HEK293 (cell line): ENCODE measurements at regions not wholly inside any gene's neighbourhood (a gene's known extent, or its start where the extent isn't known, plus 50 kb on each side); places are given as distances from the start of the nearest gene placed in this dataset.

Experiments used
- ATF2 ChIP-seq: fragments of 450-650 bp; formaldehyde crosslinking; IDR thresholded peaks from 2 replicates; pipeline ENCODE4 v1.5.1; 2016; ENCODE audit warnings: missing biosample characterization, missing genetic modification characterization, low read depth
- KLF17 ChIP-seq: fragments of 450-650 bp; formaldehyde crosslinking; IDR thresholded peaks from 2 replicates; pipeline ENCODE4 v1.5.1; 2016; ENCODE audit warnings: missing biosample characterization, missing genetic modification characterization
- KLF7 ChIP-seq: fragments of 450-650 bp; formaldehyde crosslinking; IDR thresholded peaks from 2 replicates; pipeline ENCODE4 v1.5.1; 2016; ENCODE audit warnings: missing biosample characterization, missing genetic modification characterization, borderline replicate concordance
- OSR2 ChIP-seq: fragments of 450-650 bp; formaldehyde crosslinking; IDR thresholded peaks from 2 replicates; pipeline ENCODE4 v1.5.1; 2016; ENCODE audit warnings: missing biosample characterization, missing genetic modification characterization
- REPIN1 ChIP-seq: fragments of 450-650 bp; formaldehyde crosslinking; IDR thresholded peaks from 2 replicates; pipeline ENCODE4 v1.5.1; 2017; ENCODE audit warnings: missing biosample characterization, missing genetic modification characterization, low read depth
- YY2 ChIP-seq: fragments of 450-650 bp; formaldehyde crosslinking; IDR thresholded peaks from 2 replicates; pipeline ENCODE4 v1.5.1; 2016; ENCODE audit warnings: missing biosample characterization, missing genetic modification characterization
- ZBTB21 ChIP-seq: fragments of 450-650 bp; formaldehyde crosslinking; IDR thresholded peaks from 2 replicates; pipeline ENCODE4 v1.5.1; 2017; ENCODE audit warnings: missing biosample characterization, missing genetic modification characterization
- ZBTB44 ChIP-seq: fragments of 450-650 bp; IDR thresholded peaks from 2 replicates; pipeline ENCODE4 v1.5.1; 2018; ENCODE audit warnings: missing biosample characterization, mild to moderate bottlenecking, missing genetic modification characterization
- ZFP41 ChIP-seq: fragments of 450-650 bp; formaldehyde crosslinking; IDR thresholded peaks from 2 replicates; pipeline ENCODE4 v1.5.1; 2016; ENCODE audit warnings: missing biosample characterization, missing genetic modification characterization, borderline replicate concordance
- ZNF155 ChIP-seq: fragments of 450-650 bp; formaldehyde crosslinking; IDR thresholded peaks from 2 replicates; pipeline ENCODE4 v1.5.1; 2016; ENCODE audit warnings: missing biosample characterization, missing genetic modification characterization
- ZNF157 ChIP-seq: fragments of 450-650 bp; formaldehyde crosslinking; IDR thresholded peaks from 2 replicates; pipeline ENCODE4 v1.5.1; 2016; ENCODE audit warnings: missing biosample characterization, missing genetic modification characterization
- ZNF169 ChIP-seq: fragments of 450-650 bp; formaldehyde crosslinking; IDR thresholded peaks from 2 replicates; pipeline ENCODE4 v1.5.1; 2016; ENCODE audit warnings: missing biosample characterization, missing genetic modification characterization
- ZNF19 ChIP-seq: fragments of 450-650 bp; formaldehyde crosslinking; IDR thresholded peaks from 2 replicates; pipeline ENCODE4; 2016; ENCODE audit warnings: missing biosample characterization, missing genetic modification characterization, low read depth
- ZNF266 ChIP-seq: fragments of 450-650 bp; formaldehyde crosslinking; IDR thresholded peaks from 2 replicates; pipeline ENCODE4 v1.5.1; 2016; ENCODE audit warnings: missing biosample characterization, missing genetic modification characterization, low read depth
- ZNF302 ChIP-seq: fragments of 450-650 bp; formaldehyde crosslinking; IDR thresholded peaks from 2 replicates; pipeline ENCODE4 v1.5.1; 2016; ENCODE audit warnings: missing biosample characterization, missing genetic modification characterization, low read depth
- ZNF311 ChIP-seq: fragments of 450-650 bp; formaldehyde crosslinking; IDR thresholded peaks from 2 replicates; pipeline ENCODE4 v1.5.1; 2017; ENCODE audit warnings: missing biosample characterization, missing genetic modification characterization, borderline replicate concordance
- ZNF324 ChIP-seq: fragments of 450-650 bp; formaldehyde crosslinking; IDR thresholded peaks from 2 replicates; pipeline ENCODE4 v1.5.1; 2016; ENCODE audit warnings: missing biosample characterization, missing genetic modification characterization
- ZNF426 ChIP-seq: fragments of 450-650 bp; formaldehyde crosslinking; IDR thresholded peaks from 2 replicates; pipeline ENCODE4 v1.5.1; 2017; ENCODE audit warnings: missing biosample characterization, missing genetic modification characterization, mild to moderate bottlenecking, inconsistent platforms, moderate library complexity
- ZNF501 ChIP-seq: fragments of 450-650 bp; formaldehyde crosslinking; IDR thresholded peaks from 2 replicates; pipeline ENCODE4 v1.5.1; 2016; ENCODE audit warnings: missing biosample characterization, missing genetic modification characterization
- ZNF621 ChIP-seq: fragments of 450-650 bp; formaldehyde crosslinking; IDR thresholded peaks from 2 replicates; pipeline ENCODE4 v1.5.1; 2017; ENCODE audit warnings: missing biosample characterization, missing genetic modification characterization
- ZNF660 ChIP-seq: fragments of 450-650 bp; IDR thresholded peaks from 2 replicates; pipeline ENCODE4 v1.5.1; 2018; ENCODE audit warnings: missing biosample characterization, mild to moderate bottlenecking, missing genetic modification characterization
- ZNF785 ChIP-seq: fragments of 450-650 bp; formaldehyde crosslinking; IDR thresholded peaks from 2 replicates; pipeline ENCODE4 v1.5.1; 2016; ENCODE audit warnings: missing biosample characterization, missing genetic modification characterization
- ZSCAN23 ChIP-seq: fragments of 450-650 bp; formaldehyde crosslinking; IDR thresholded peaks from 2 replicates; pipeline ENCODE4 v1.5.1; 2016; ENCODE audit warnings: missing biosample characterization, missing genetic modification characterization
- ZXDB ChIP-seq: fragments of 450-650 bp; formaldehyde crosslinking; IDR thresholded peaks from 2 replicates; pipeline ENCODE4 v1.5.1; 2016; ENCODE audit warnings: missing biosample characterization, missing genetic modification characterization
- TF ChIP-seq, protein P1 (sequence below): fragments of 450-650 bp; formaldehyde crosslinking; IDR thresholded peaks from 2 replicates; pipeline ENCODE4 v1.5.1; 2016; ENCODE audit warnings: missing biosample characterization, missing genetic modification characterization
- TF ChIP-seq, protein P2 (sequence below): fragments of 450-650 bp; formaldehyde crosslinking; IDR thresholded peaks from 2 replicates; pipeline ENCODE4 v1.5.1; 2016; ENCODE audit warnings: missing biosample characterization, missing genetic modification characterization
- TF ChIP-seq, protein P3 (sequence below): fragments of 450-650 bp; formaldehyde crosslinking; IDR thresholded peaks from 2 replicates; pipeline ENCODE4 v1.5.1; 2016; ENCODE audit warnings: missing biosample characterization, missing genetic modification characterization

DNA sequence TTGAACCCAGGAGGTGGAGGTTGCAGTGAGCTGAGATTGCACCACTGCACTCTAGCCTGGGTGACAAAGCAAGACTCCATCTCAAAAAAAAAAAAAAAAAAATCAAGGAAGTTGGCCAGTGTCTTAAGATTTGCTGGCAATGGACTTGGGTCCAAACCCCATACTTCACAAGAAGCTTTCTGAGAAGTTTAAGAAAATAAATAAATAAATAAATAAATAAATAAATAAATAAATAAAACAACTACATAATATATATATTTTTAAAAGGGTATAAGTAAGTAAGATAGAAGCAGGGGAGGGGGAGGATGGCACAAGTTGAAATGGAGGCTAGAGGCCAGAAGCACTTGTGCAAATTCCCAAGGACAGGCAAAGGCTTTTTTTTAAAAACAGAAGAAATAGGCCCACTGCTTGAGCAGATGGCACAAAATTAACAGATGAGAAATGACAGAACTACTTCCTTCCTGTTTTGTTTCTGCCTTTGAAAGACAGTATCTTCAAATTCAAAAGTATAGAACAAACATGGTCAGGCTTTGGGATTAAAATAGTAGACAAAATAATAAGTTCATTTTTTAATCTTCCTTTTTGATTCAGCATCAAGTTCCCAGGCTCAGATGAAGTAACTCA, 287.7 kb downstream of the ALDH8A1 start (continued):
- TF ChIP-seq ZXDB (tag by site-specific recombination) (peak; percentile 63), ZBTB44 (tag by site-specific recombination) (no peak), OSR2 (tag by site-specific recombination) (no peak), ZNF785 (no peak), ZNF501 (tag by site-specific recombination) (0 out of 2 replicates have a peak, but pooled peaks have one; percentile 32), ZNF426 (peak; percentile 97), ZNF311 (tag by site-specific recombination) (no peak), ZNF266 (tag by site-specific recombination) (peak; percentile 88), ATF2 (tag by site-specific recombination) (no peak), ZNF169 (no peak), KLF7 (0 out of 2 replicates have a peak, but pooled peaks have one; percentile 16), KLF17 (tag by site-specific recombination) (no peak), ZFP41 (tag by site-specific recombination) (no peak), YY2 (tag by site-specific recombination) (no peak), ZNF660 (tag by site-specific recombination) (no peak), ZNF324 (tag by site-specific recombination) (no peak), ZNF157 (tag by site-specific recombination) (no peak), ZBTB21 (tag by site-specific recombination) (peak; percentile 52; the same call in 1 of the 2 replicates), REPIN1 (no peak; the same call in 1 of the 2 replicates), ZNF19 (tag by site-specific recombination) (peak; percentile 84; the same call in 1 of the 2 replicates), ZNF621 (tag by site-specific recombination) (no peak), ZNF155 (no peak), ZNF302 (no peak), ZSCAN23 (tag by site-specific recombination) (no peak)
- TF ChIP-seq, protein P1, sequence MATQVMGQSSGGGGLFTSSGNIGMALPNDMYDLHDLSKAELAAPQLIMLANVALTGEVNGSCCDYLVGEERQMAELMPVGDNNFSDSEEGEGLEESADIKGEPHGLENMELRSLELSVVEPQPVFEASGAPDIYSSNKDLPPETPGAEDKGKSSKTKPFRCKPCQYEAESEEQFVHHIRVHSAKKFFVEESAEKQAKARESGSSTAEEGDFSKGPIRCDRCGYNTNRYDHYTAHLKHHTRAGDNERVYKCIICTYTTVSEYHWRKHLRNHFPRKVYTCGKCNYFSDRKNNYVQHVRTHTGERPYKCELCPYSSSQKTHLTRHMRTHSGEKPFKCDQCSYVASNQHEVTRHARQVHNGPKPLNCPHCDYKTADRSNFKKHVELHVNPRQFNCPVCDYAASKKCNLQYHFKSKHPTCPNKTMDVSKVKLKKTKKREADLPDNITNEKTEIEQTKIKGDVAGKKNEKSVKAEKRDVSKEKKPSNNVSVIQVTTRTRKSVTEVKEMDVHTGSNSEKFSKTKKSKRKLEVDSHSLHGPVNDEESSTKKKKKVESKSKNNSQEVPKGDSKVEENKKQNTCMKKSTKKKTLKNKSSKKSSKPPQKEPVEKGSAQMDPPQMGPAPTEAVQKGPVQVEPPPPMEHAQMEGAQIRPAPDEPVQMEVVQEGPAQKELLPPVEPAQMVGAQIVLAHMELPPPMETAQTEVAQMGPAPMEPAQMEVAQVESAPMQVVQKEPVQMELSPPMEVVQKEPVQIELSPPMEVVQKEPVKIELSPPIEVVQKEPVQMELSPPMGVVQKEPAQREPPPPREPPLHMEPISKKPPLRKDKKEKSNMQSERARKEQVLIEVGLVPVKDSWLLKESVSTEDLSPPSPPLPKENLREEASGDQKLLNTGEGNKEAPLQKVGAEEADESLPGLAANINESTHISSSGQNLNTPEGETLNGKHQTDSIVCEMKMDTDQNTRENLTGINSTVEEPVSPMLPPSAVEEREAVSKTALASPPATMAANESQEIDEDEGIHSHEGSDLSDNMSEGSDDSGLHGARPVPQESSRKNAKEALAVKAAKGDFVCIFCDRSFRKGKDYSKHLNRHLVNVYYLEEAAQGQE (tag by site-specific recombination): peak; percentile 80
- TF ChIP-seq, protein P2, sequence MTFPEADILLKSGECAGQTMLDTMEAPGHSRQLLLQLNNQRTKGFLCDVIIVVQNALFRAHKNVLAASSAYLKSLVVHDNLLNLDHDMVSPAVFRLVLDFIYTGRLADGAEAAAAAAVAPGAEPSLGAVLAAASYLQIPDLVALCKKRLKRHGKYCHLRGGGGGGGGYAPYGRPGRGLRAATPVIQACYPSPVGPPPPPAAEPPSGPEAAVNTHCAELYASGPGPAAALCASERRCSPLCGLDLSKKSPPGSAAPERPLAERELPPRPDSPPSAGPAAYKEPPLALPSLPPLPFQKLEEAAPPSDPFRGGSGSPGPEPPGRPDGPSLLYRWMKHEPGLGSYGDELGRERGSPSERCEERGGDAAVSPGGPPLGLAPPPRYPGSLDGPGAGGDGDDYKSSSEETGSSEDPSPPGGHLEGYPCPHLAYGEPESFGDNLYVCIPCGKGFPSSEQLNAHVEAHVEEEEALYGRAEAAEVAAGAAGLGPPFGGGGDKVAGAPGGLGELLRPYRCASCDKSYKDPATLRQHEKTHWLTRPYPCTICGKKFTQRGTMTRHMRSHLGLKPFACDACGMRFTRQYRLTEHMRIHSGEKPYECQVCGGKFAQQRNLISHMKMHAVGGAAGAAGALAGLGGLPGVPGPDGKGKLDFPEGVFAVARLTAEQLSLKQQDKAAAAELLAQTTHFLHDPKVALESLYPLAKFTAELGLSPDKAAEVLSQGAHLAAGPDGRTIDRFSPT (tag by site-specific recombination): no peak
- TF ChIP-seq, protein P3, sequence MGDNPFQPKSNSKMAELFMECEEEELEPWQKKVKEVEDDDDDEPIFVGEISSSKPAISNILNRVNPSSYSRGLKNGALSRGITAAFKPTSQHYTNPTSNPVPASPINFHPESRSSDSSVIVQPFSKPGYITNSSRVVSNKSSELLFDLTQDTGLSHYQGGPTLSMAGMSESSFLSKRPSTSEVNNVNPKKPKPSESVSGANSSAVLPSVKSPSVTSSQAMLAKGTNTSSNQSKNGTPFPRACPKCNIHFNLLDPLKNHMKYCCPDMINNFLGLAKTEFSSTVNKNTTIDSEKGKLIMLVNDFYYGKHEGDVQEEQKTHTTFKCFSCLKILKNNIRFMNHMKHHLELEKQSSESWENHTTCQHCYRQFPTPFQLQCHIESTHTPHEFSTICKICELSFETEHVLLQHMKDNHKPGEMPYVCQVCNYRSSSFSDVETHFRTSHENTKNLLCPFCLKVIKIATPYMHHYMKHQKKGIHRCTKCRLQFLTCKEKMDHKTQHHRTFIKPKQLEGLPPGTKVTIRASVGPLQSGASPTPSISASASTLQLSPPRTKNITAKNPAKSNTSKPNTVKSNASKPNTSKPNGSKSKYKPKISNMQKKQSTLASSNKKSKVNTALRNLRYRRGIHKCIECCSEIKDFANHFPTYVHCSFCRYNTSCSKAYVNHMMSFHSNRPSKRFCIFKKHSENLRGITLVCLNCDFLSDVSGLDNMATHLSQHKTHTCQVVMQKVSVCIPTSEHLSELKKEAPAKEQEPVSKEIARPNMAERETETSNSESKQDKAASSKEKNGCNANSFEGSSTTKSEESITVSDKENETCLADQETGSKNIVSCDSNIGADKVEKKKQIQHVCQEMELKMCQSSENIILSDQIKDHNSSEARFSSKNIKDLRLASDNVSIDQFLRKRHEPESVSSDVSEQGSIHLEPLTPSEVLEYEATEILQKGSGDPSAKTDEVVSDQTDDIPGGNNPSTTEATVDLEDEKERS (tag by site-specific recombination): no peak
